HepG2 (cell line): ENCODE measurements at regions not wholly inside any gene's neighbourhood (a gene's known extent, or its start where the extent isn't known, plus 50 kb on each side); places are given as distances from the start of the nearest gene placed in this dataset.

Source experiments
- ATAC-seq: fragments of 200-7000 bp; cut with Tn5 transposase; 3 replicates; pipeline ENCODE4 v1.9.1; 2020; ENCODE audit warnings: mild to moderate bottlenecking, moderate library complexity
- BruUV-seq: library from RNA; stranded (reverse); fragments of 400-500 nt; replicated peaks from 2 replicates; lab custom pipeline; 2021; lab: Mats Ljungman, UMichigan
- CTCF ChIA-PET: fragments of 300-600 bp; formaldehyde crosslinking; extraction: SDS; loops from one replicate; lab custom pipeline; 2021; ENCODE audit warnings: low total read pairs, inconsistent platforms, low intra/inter-chr PET ratio; lab: Yijun Ruan, JAX
- POLR2A ChIA-PET: fragments of 350-600 bp; sonication (Branson Sonifier 250); formaldehyde crosslinking; loops from one replicate; lab custom pipeline; 2020; ENCODE audit warnings: antibody characterized with exemption, inconsistent platforms; lab: Yijun Ruan, JAX
- DNase-seq: peaks from one replicate; pipeline ENCODE4 v3.0.0-alpha.2; 2015; ENCODE audit warnings: low spot score
- FAIRE-seq: peaks from 3 replicates; lab custom pipeline; 2011; peaks lifted over from hg19 to GRCh38; lab: Jason Lieb, UNC
- H2AFZ ChIP-seq: one replicate; pipeline ENCODE4 v1.6.1; 2011; ENCODE audit warnings: low read length, inconsistent platforms
- H3K27ac ChIP-seq: fragments of 300-600 bp; 3 replicates; pipeline ENCODE4 v1.8.0; 2011; ENCODE audit warnings: mixed run types, mild to moderate bottlenecking, mixed read lengths, low read length, inconsistent platforms; ENCODE audit not compliant: insufficient read depth; ENCODE audit errors: extremely low read length
- H3K27me3 ChIP-seq, 2 experiments: fragments of 200-600 bp in 1 of 2; 2 replicates in 1 of 2; 3 replicates in 1 of 2; pipeline versions ENCODE4 v1.6.0 to v1.8.0; 2011; ENCODE audit warnings: low read length in 2 of 2, mild to moderate bottlenecking in 2 of 2, moderate library complexity in 2 of 2, inconsistent platforms in 1 of 2; ENCODE audit not compliant: insufficient read depth in 2 of 2, control insufficient read depth in 1 of 2
- H3K36me3 ChIP-seq, 2 experiments: fragments of 200-600 bp in 1 of 2; replicated peaks in 1 of 2; 2 replicates in 1 of 2; 3 replicates in 1 of 2; pipeline versions ENCODE4 v1.5.1 to v1.8.0; 2011; ENCODE audit warnings: low read length in 2 of 2, inconsistent platforms in 1 of 2; ENCODE audit not compliant: insufficient read depth in 2 of 2, control insufficient read depth in 1 of 2
- H3K4me1 ChIP-seq: 2 replicates; pipeline ENCODE4 v1.5.1; 2012; ENCODE audit warnings: low read length, inconsistent platforms; ENCODE audit not compliant: insufficient read depth
- H3K4me2 ChIP-seq: 2 replicates; pipeline ENCODE4 v1.6.0; 2011; ENCODE audit warnings: low read depth, low read length, inconsistent platforms
- H3K4me3 ChIP-seq, 3 experiments: fragments of 200-600 bp in 1 of 3; sonication (generic), shearing (Covaris generic) in 1 of 3; replicated peaks in 1 of 3; 2 replicates each; pipeline ENCODE4 v1.5.1; 2011 to 2016; ENCODE audit warnings: low read length in 3 of 3, inconsistent platforms in 2 of 3, low read depth in 2 of 3, mild to moderate bottlenecking in 2 of 3, control low read depth in 1 of 3, mixed read lengths in 1 of 3; ENCODE audit not compliant: insufficient read depth in 1 of 3
- H3K79me2 ChIP-seq: one replicate; pipeline ENCODE4 v1.6.1; 2011; ENCODE audit warnings: low read length, inconsistent platforms; ENCODE audit not compliant: insufficient read depth
- H3K9ac ChIP-seq: 2 replicates; pipeline ENCODE4 v1.6.0; 2011; ENCODE audit warnings: mild to moderate bottlenecking, low read depth, low read length, inconsistent platforms; ENCODE audit not compliant: insufficient read depth
- H3K9me3 ChIP-seq: 2 replicates; pipeline ENCODE4 v1.5.1; 2012; ENCODE audit warnings: mild to moderate bottlenecking, low read length
- H4K20me1 ChIP-seq: 2 replicates; pipeline ENCODE4 v1.6.0; 2011; ENCODE audit warnings: inconsistent platforms, mild to moderate bottlenecking, low read length, moderate library complexity; ENCODE audit not compliant: insufficient read depth
- CCAR2 ChIP-seq: fragments of 200-400 bp; formaldehyde crosslinking; optimal IDR thresholded peaks from 2 replicates; pipeline ENCODE3; 2018; ENCODE audit warnings: low read depth, mild to moderate bottlenecking, low read length, moderate library complexity
- CHCHD3 ChIP-seq: sonication (generic); formaldehyde crosslinking; IDR thresholded peaks from 2 replicates; pipeline ENCODE4 v1.8.0; 2022; ENCODE audit warnings: mild to moderate bottlenecking, missing genetic modification reagents, moderate library complexity
- HNF1B ChIP-seq: sonication (generic); formaldehyde crosslinking; IDR thresholded peaks from 2 replicates; pipeline ENCODE4 v1.5.1; 2020; ENCODE audit warnings: mild to moderate bottlenecking, moderate library complexity, missing genetic modification reagents
- KLF9 ChIP-seq: IDR thresholded peaks from 2 replicates; pipeline ENCODE4 v1.6.1; 2016; ENCODE audit warnings: low read depth
- MAFF ChIP-seq: IDR thresholded peaks from 2 replicates; pipeline ENCODE4 v1.6.1; 2011; ENCODE audit warnings: low read depth, low read length, improper control_type of control experiment
- MAFK ChIP-seq, 2 experiments: IDR thresholded peaks in 1 of 2; conservative IDR thresholded peaks in 1 of 2; 2 replicates each; pipeline ENCODE4 v1.6.1; 2011; ENCODE audit warnings: improper control_type of control experiment in 2 of 2, low read length in 2 of 2
- MIER2 ChIP-seq: IDR thresholded peaks from 2 replicates; pipeline ENCODE4 v1.6.1; 2016; ENCODE audit warnings: missing biosample characterization, missing genetic modification reagents
- RFXANK ChIP-seq: IDR thresholded peaks from 2 replicates; pipeline ENCODE4 v1.6.1; 2016
- SMARCE1 ChIP-seq: fragments of 450-650 bp; IDR thresholded peaks from 2 replicates; pipeline ENCODE4 v1.6.1; 2017; ENCODE audit warnings: borderline replicate concordance
- ZFP62 ChIP-seq: sonication (generic); formaldehyde crosslinking; IDR thresholded peaks from 2 replicates; pipeline ENCODE4 v1.4.0; 2020; ENCODE audit warnings: missing genetic modification reagents
- ZNF441 ChIP-seq: sonication (generic); formaldehyde crosslinking; IDR thresholded peaks from 2 replicates; pipeline ENCODE4 v1.7.0; 2021; ENCODE audit warnings: missing genetic modification reagents, borderline replicate concordance
- ZNF570 ChIP-seq: sonication (generic); formaldehyde crosslinking; IDR thresholded peaks from 2 replicates; pipeline ENCODE4 v1.4.0; 2020; ENCODE audit warnings: mild to moderate bottlenecking, missing genetic modification reagents, borderline replicate concordance
- ZNF770 ChIP-seq: sonication (generic); formaldehyde crosslinking; IDR thresholded peaks from 2 replicates; pipeline ENCODE4 v1.5.0; 2020; ENCODE audit warnings: mild to moderate bottlenecking, missing genetic modification reagents
- ZNF775 ChIP-seq: sonication (generic); formaldehyde crosslinking; IDR thresholded peaks from 2 replicates; pipeline ENCODE4 v1.4.0; 2020; ENCODE audit warnings: missing genetic modification reagents, mild to moderate bottlenecking, moderate library complexity, borderline replicate concordance
- WGBS: methylation state at CpG from one replicate; pipeline ENCODE4 v1.1.6; 2017; ENCODE audit warnings: low lambda C conversion rate; 5-methylcytosine and 5-hydroxymethylcytosine counted together
- in situ Hi-C: cut with HindIII; loops from 2 replicates; pipeline ENCODE4 v1.10.0; 2017; ENCODE audit warnings: low pct_unique_long_range_greater_than_20kb; ENCODE audit not compliant: extremely low pct_ligation_motif_present
- intact Hi-C: fragments of 100-400 bp; cut with micrococcal nuclease; formaldehyde crosslinking; loops from one replicate; pipeline ENCODE4 v1.10.0; 2022; ENCODE audit not compliant: unreplicated experiment
- TF ChIP-seq, protein P1 (sequence below): sonication (generic); formaldehyde crosslinking; IDR thresholded peaks from 2 replicates; pipeline ENCODE4 v1.4.0; 2020; ENCODE audit warnings: mild to moderate bottlenecking, missing genetic modification reagents, borderline replicate concordance
- TF ChIP-seq, protein P2 (sequence below): sonication (generic); formaldehyde crosslinking; IDR thresholded peaks from 2 replicates; pipeline ENCODE4 v1.4.0; 2020; ENCODE audit warnings: missing genetic modification reagents

- in situ Hi-C loops, result no loop called here
- TF ChIP-seq SMARCE1 (no peak), ZNF441 (CRISPR knock-in tag) (no peak), MAFK (conservative IDR thresholded peaks at IDR 0.05 in 1 of 2, IDR thresholded peaks at IDR 0.05 in 1 of 2; ENCODE audit: low read length in 2 of 2) (peak; percentile 45 to 71), ZNF570 (CRISPR knock-in tag) (no peak), MIER2 (CRISPR knock-in tag) (no peak), ZNF775 (CRISPR knock-in tag) (no peak), ZFP62 (CRISPR knock-in tag) (no peak), KLF9 (CRISPR knock-in tag) (no peak), MAFF (peak; percentile 27; the same call in 1 of the 2 replicates), CHCHD3 (no peak), HNF1B (CRISPR knock-in tag) (no peak), ZNF770 (CRISPR knock-in tag) (no peak), RFXANK (CRISPR knock-in tag) (no peak), CCAR2 (no peak)
- TF ChIP-seq, protein P1, sequence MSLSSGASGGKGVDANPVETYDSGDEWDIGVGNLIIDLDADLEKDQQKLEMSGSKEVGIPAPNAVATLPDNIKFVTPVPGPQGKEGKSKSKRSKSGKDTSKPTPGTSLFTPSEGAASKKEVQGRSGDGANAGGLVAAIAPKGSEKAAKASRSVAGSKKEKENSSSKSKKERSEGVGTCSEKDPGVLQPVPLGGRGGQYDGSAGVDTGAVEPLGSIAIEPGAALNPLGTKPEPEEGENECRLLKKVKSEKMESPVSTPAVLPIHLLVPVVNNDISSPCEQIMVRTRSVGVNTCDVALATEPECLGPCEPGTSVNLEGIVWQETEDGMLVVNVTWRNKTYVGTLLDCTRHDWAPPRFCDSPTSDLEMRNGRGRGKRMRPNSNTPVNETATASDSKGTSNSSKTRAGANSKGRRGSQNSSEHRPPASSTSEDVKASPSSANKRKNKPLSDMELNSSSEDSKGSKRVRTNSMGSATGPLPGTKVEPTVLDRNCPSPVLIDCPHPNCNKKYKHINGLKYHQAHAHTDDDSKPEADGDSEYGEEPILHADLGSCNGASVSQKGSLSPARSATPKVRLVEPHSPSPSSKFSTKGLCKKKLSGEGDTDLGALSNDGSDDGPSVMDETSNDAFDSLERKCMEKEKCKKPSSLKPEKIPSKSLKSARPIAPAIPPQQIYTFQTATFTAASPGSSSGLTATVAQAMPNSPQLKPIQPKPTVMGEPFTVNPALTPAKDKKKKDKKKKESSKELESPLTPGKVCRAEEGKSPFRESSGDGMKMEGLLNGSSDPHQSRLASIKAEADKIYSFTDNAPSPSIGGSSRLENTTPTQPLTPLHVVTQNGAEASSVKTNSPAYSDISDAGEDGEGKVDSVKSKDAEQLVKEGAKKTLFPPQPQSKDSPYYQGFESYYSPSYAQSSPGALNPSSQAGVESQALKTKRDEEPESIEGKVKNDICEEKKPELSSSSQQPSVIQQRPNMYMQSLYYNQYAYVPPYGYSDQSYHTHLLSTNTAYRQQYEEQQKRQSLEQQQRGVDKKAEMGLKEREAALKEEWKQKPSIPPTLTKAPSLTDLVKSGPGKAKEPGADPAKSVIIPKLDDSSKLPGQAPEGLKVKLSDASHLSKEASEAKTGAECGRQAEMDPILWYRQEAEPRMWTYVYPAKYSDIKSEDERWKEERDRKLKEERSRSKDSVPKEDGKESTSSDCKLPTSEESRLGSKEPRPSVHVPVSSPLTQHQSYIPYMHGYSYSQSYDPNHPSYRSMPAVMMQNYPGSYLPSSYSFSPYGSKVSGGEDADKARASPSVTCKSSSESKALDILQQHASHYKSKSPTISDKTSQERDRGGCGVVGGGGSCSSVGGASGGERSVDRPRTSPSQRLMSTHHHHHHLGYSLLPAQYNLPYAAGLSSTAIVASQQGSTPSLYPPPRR, result no peak
- TF ChIP-seq, protein P2, sequence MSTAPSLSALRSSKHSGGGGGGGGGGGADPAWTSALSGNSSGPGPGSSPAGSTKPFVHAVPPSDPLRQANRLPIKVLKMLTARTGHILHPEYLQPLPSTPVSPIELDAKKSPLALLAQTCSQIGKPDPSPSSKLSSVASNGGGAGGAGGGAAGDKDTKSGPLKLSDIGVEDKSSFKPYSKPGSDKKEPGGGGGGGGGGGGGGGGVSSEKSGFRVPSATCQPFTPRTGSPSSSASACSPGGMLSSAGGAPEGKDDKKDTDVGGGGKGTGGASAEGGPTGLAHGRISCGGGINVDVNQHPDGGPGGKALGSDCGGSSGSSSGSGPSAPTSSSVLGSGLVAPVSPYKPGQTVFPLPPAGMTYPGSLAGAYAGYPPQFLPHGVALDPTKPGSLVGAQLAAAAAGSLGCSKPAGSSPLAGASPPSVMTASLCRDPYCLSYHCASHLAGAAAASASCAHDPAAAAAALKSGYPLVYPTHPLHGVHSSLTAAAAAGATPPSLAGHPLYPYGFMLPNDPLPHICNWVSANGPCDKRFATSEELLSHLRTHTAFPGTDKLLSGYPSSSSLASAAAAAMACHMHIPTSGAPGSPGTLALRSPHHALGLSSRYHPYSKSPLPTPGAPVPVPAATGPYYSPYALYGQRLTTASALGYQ (CRISPR knock-in tag), result no peak
These were observed 109.5 kb upstream of the MIS18BP1 start for GRCh38 chr14:45362505-45362904.

More at GRCh38 chr14:45362505-45362904, 109.5 kb upstream of the MIS18BP1 start:
- H3K79me2 ChIP-seq, result no peaks in the 10 kb centered on the region
- no TSS peak for BruUV-seq
- no peak overlapping the region for H3K4me2 ChIP-seq
- H3K27me3 ChIP-seq, result no peaks in the 10 kb centered on the region
- no peak overlapping the region for H3K27ac ChIP-seq
- intact Hi-C loops, result no loop called here
- no peaks in the 10 kb centered on the region for H3K4me1 ChIP-seq
- ATAC-seq (no peak), FAIRE-seq (no peak), DNase-seq (no peak)
- no peaks in the 10 kb centered on the region for H3K9me3 ChIP-seq
- H3K9ac ChIP-seq, result no peak overlapping the region
- no peaks in the 10 kb centered on the region for H4K20me1 ChIP-seq
- no peak overlapping the region for H3K4me3 ChIP-seq
- 2% methylated on average over 1 of the region's 1 CpG for WGBS
- CTCF ChIA-PET, result no interaction called here
- H3K36me3 ChIP-seq, result no peaks in the 10 kb centered on the region
- no peak overlapping the region for H2AFZ ChIP-seq
- POLR2A ChIA-PET, result no interaction called here
